NCI-H2171 treated with DMSO at 0.1 percent for 48 hours (cell line): ENCODE measurements at regions not wholly inside any gene's neighbourhood (a gene's known extent, or its start where the extent isn't known, plus 50 kb on each side); places are given as distances from the start of the nearest gene placed in this dataset.
"Not testable (repeated sequence)": the region's sequence is repeated elsewhere in the genome, so short reads cannot be mapped to it uniquely, and the experiment has no call there.

Experiments used
- DNase-seq: peaks from one replicate; lab custom pipeline; 2025; lab: John Stamatoyannopoulos, UW

DNA sequence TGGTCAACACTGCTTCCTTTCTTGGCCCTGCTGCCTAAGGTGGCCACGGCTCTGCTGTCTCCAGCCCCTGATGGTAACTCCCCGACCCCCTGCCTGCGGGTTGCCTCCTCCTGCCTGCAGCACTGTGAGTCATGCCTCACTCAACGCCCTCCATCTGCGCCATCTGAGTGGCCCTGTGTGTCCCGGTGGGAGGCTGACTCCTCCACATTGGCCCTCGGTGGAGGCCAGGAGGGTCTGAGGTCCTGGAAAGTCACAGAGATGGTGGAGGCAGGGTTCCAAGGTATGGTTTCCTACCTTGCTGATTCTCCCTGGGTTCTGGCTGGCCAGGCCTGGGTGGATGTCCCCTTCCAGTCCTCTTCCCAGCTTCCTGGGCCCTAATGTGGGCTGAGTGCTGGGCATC, 64.5 kb upstream of the ADAMTS2 start:
- DNase-seq = no peak

DNA sequence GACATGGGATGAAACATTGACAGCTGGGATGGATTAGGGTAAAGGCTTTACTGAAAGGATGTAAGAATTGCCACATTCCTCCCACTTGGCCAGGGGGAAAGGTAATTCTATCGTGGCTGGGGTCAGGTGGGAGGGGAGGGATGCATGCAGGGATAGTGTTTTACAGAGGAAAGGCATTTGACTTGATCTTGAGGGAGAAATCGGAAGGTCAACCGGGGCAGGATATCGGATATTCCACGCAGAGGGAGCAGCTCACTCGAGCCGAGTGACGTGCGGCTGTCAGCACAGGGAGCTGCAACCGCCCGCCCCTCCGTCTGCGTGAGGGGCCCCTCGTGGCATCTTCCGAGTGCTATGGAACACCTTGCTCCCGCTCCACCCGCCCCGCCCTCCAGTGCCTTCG, 63.4 kb upstream of the ADAMTS2 start:
- no peak for DNase-seq

- no peak for DNase-seq
Observed at GRCh38 chr5:179407191-179408175, 62.2 kb upstream of the ADAMTS2 start.

DNA sequence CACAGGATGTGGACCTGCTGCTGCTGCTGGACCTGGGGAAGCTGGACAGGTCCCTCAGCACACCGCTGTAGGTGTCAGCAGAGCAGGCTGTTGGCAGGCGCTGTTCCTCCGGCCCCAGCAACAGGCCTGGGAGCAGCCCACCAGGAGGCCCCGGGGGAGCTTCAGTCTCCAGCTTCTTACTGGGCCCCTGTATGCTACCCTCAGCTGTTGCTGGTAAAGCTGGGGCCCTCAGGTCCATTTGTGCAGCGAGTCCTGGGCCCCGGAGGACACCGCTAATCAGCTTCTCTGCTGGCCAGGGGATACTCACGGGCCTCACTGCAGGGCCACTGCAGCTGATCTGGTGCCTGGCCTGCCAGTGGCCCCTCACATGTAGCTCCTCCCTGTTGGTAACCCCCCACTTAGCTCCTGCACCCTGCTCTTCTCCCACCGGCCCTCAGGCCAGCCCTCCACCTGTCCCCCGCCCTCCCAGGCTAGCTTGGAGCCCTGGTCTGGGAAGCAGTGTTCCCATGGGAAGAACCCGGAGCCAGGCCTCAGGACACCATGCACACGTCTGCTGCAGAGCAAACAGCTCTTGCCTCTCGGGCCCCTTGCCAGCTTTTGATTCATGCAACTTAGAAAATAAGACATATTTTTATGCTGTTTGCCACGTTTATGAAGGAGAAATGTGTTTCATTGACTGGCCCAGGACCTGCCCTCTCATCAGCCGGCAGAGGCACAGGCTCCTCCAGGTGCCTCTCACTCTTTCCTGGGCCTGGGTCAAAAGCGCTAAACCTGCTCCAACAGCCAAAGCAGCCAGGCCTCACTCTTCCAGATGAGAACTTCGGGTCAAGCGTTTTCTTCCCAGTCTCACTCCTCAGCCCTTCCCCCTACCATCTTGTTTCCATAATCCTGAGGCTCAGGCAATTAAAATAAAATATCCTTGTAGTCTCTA, 61.0 kb upstream of the ADAMTS2 start:
- DNase-seq = no peak

GRCh38 chr5:179405426-179406030, 60.3 kb upstream of the ADAMTS2 start:
- no peak for DNase-seq

- no peak for DNase-seq
Observed at GRCh38 chr5:179405054-179405416, 59.8 kb upstream of the ADAMTS2 start.

DNA sequence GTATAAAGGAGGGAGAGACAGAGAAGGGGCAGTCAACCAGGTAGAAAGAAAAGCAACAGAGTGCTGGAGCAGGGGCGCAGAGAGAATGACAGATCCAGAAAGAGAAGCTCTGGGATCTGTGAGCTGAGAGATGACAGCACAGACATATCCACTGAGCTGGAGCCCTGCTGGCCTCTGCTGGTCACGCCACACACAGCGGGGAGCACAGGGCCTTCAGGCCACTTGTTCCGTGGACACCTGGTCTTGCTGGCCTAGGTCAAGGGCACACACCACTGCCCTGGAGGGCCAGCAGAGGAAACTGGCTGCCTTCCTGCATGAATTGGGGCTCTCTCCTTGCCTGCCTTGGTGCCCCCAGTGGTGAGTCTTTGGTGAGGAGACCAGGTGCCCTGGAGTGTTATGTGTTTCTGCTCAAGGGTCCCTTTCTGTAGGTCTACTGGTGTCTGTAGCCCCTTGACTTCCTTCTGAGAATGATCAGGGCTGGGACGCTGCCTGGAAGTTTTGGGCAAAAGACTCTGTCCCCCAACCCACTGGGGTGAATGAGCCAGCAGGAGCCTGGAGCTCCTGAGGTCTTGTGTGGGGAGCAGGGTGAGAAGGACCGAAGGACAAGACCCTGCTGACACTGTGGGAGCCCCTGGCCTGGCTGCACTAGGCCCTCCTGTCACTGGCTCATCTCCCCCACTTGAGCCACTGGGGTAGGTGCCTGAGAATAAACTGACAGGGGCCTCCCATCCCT, 59.2 kb upstream of the ADAMTS2 start:
- DNase-seq = no peak

DNA sequence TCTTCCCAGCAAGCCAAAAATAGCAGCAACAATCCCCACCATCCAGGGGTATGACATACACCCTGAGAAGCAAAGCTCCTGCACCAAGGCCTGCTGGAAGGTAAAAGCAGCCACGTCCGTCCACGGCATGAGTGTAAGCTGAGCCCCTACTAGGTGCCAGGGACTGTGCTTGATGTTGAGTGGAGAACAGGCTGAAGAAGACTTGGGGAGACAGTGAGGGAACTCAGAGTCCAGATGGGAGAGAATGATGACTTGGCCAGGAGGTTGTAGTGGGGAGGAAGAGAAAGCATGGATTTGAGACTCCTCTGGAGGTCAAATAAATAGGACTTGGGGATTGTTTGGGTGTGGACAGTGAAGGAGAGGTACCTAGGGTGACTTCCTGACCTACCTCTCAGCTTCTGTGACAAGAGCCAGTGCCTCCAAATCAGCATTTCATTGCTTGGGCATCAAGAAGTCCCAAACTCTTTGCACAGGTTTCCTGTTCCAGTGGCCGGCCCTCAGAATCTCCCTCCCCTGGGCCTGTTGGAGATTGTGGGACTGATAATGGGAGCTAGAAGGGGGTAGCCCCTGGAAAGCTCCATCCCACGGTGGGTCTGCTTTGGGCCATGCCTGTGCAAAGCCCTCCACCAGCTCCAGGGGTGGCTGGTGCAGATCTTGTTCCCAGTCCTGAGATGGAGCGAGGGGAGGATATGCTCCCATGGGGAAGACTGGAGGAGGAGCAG, 58.3 kb upstream of the ADAMTS2 start:
- no peak for DNase-seq

- DNase-seq = not testable (repeated sequence)
Observed at GRCh38 chr5:179400435-179400834, 55.2 kb upstream of the ADAMTS2 start.

GRCh38 chr5:179400020-179400419, 54.8 kb upstream of the ADAMTS2 start:
- DNase-seq = no peak

GRCh38 chr5:179399327-179399726, 54.1 kb upstream of the ADAMTS2 start:
- DNase-seq = not testable (repeated sequence)

DNA sequence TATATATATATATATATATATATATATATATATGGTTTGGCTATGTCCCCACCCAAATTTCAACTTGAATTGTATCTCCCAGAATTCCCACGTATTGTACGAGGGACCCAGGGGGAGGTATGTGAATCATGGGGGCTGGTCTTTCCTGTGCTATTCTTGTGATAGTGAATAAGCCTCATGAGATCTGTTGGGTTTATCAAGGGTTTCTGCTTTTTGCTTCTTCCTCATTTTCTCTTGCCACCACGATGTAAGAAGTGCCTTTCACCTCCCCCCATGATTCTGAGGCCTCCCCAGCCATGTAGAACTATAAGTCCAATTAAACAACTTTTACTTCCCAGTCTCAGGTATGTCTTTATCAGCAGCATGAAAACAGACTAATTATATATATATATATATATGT, 52.3 kb upstream of the ADAMTS2 start:
- DNase-seq = no peak
